HepG2 (cell line): ENCODE measurements at regions not wholly inside any gene's neighbourhood (a gene's known extent, or its start where the extent isn't known, plus 50 kb on each side); places are given as distances from the start of the nearest gene placed in this dataset.

Source experiments
- ATAC-seq: fragments of 200-7000 bp; cut with Tn5 transposase; 3 replicates; pipeline ENCODE4 v1.9.1; 2020; ENCODE audit warnings: mild to moderate bottlenecking, moderate library complexity
- BruUV-seq: library from RNA; stranded (reverse); fragments of 400-500 nt; replicated peaks from 2 replicates; lab custom pipeline; 2021; lab: Mats Ljungman, UMichigan
- CTCF ChIA-PET: fragments of 300-600 bp; formaldehyde crosslinking; extraction: SDS; loops from one replicate; lab custom pipeline; 2021; ENCODE audit warnings: low total read pairs, inconsistent platforms, low intra/inter-chr PET ratio; lab: Yijun Ruan, JAX
- POLR2A ChIA-PET: fragments of 350-600 bp; sonication (Branson Sonifier 250); formaldehyde crosslinking; loops from one replicate; lab custom pipeline; 2020; ENCODE audit warnings: antibody characterized with exemption, inconsistent platforms; lab: Yijun Ruan, JAX
- DNase-seq: peaks from one replicate; pipeline ENCODE4 v3.0.0-alpha.2; 2015; ENCODE audit warnings: low spot score
- FAIRE-seq: peaks from 3 replicates; lab custom pipeline; 2011; peaks lifted over from hg19 to GRCh38; lab: Jason Lieb, UNC
- H2AFZ ChIP-seq: one replicate; pipeline ENCODE4 v1.6.1; 2011; ENCODE audit warnings: low read length, inconsistent platforms
- H3K27ac ChIP-seq: fragments of 300-600 bp; 3 replicates; pipeline ENCODE4 v1.8.0; 2011; ENCODE audit warnings: mixed run types, mild to moderate bottlenecking, mixed read lengths, low read length, inconsistent platforms; ENCODE audit not compliant: insufficient read depth; ENCODE audit errors: extremely low read length
- H3K27me3 ChIP-seq, 2 experiments: fragments of 200-600 bp in 1 of 2; 2 replicates in 1 of 2; 3 replicates in 1 of 2; pipeline versions ENCODE4 v1.6.0 to v1.8.0; 2011; ENCODE audit warnings: low read length in 2 of 2, mild to moderate bottlenecking in 2 of 2, moderate library complexity in 2 of 2, inconsistent platforms in 1 of 2; ENCODE audit not compliant: insufficient read depth in 2 of 2, control insufficient read depth in 1 of 2
- H3K36me3 ChIP-seq, 2 experiments: fragments of 200-600 bp in 1 of 2; replicated peaks in 1 of 2; 2 replicates in 1 of 2; 3 replicates in 1 of 2; pipeline versions ENCODE4 v1.5.1 to v1.8.0; 2011; ENCODE audit warnings: low read length in 2 of 2, inconsistent platforms in 1 of 2; ENCODE audit not compliant: insufficient read depth in 2 of 2, control insufficient read depth in 1 of 2
- H3K4me1 ChIP-seq: 2 replicates; pipeline ENCODE4 v1.5.1; 2012; ENCODE audit warnings: low read length, inconsistent platforms; ENCODE audit not compliant: insufficient read depth
- H3K4me2 ChIP-seq: 2 replicates; pipeline ENCODE4 v1.6.0; 2011; ENCODE audit warnings: low read depth, low read length, inconsistent platforms
- H3K4me3 ChIP-seq, 3 experiments: fragments of 200-600 bp in 1 of 3; sonication (generic), shearing (Covaris generic) in 1 of 3; replicated peaks in 1 of 3; 2 replicates each; pipeline ENCODE4 v1.5.1; 2011 to 2016; ENCODE audit warnings: low read length in 3 of 3, inconsistent platforms in 2 of 3, low read depth in 2 of 3, mild to moderate bottlenecking in 2 of 3, control low read depth in 1 of 3, mixed read lengths in 1 of 3; ENCODE audit not compliant: insufficient read depth in 1 of 3
- H3K79me2 ChIP-seq: one replicate; pipeline ENCODE4 v1.6.1; 2011; ENCODE audit warnings: low read length, inconsistent platforms; ENCODE audit not compliant: insufficient read depth
- H3K9ac ChIP-seq: 2 replicates; pipeline ENCODE4 v1.6.0; 2011; ENCODE audit warnings: mild to moderate bottlenecking, low read depth, low read length, inconsistent platforms; ENCODE audit not compliant: insufficient read depth
- H3K9me3 ChIP-seq: 2 replicates; pipeline ENCODE4 v1.5.1; 2012; ENCODE audit warnings: mild to moderate bottlenecking, low read length
- H4K20me1 ChIP-seq: 2 replicates; pipeline ENCODE4 v1.6.0; 2011; ENCODE audit warnings: inconsistent platforms, mild to moderate bottlenecking, low read length, moderate library complexity; ENCODE audit not compliant: insufficient read depth
- EEA1 ChIP-seq: sonication (generic); formaldehyde crosslinking; IDR thresholded peaks from 2 replicates; pipeline ENCODE4 v1.5.1; 2020; ENCODE audit warnings: mild to moderate bottlenecking, missing genetic modification reagents, borderline replicate concordance
- GATA4 ChIP-seq: sonication (generic); IDR thresholded peaks from 2 replicates; pipeline ENCODE4 v1.6.1; 2016; ENCODE audit warnings: antibody characterized with exemption, low read depth, borderline replicate concordance
- MAF1 ChIP-seq: sonication (generic); formaldehyde crosslinking; IDR thresholded peaks from 2 replicates; pipeline ENCODE4 v1.5.0; 2020; ENCODE audit warnings: missing genetic modification reagents, borderline replicate concordance
- MLLT10 ChIP-seq: sonication (generic); formaldehyde crosslinking; IDR thresholded peaks from 2 replicates; pipeline ENCODE4 v1.4.0; 2020; ENCODE audit warnings: missing genetic modification reagents
- NFKBIZ ChIP-seq: IDR thresholded peaks from 2 replicates; pipeline ENCODE4 v1.6.1; 2018; ENCODE audit warnings: missing genetic modification reagents, missing compliant biosample characterization
- STAT5B ChIP-seq: sonication (generic); formaldehyde crosslinking; IDR thresholded peaks from 2 replicates; pipeline ENCODE4 v1.4.0; 2020; ENCODE audit warnings: missing genetic modification reagents
- TIGD3 ChIP-seq: sonication (generic); formaldehyde crosslinking; IDR thresholded peaks from 2 replicates; pipeline ENCODE4 v1.5.1; 2020; ENCODE audit warnings: mild to moderate bottlenecking, missing genetic modification reagents, borderline replicate concordance
- ZFYVE20 ChIP-seq: sonication (generic); formaldehyde crosslinking; IDR thresholded peaks from 2 replicates; pipeline ENCODE4 v1.8.0; 2023; ENCODE audit warnings: low read depth, mild to moderate bottlenecking, moderate library complexity, missing genetic modification reagents, borderline replicate concordance
- ZIK1 ChIP-seq: sonication (generic); formaldehyde crosslinking; IDR thresholded peaks from 2 replicates; pipeline ENCODE4 v1.5.0; 2020; ENCODE audit warnings: mild to moderate bottlenecking, low read depth, missing genetic modification reagents, borderline replicate concordance
- ZNF550 ChIP-seq: sonication (generic); formaldehyde crosslinking; IDR thresholded peaks from 2 replicates; pipeline ENCODE4 v1.4.0; 2020; ENCODE audit warnings: mild to moderate bottlenecking, missing genetic modification reagents, borderline replicate concordance
- ZNF704 ChIP-seq: sonication (generic); formaldehyde crosslinking; IDR thresholded peaks from 2 replicates; pipeline ENCODE4 v1.8.1; 2023; ENCODE audit warnings: mild to moderate bottlenecking, inconsistent platforms, moderate library complexity, missing genetic modification reagents, borderline replicate concordance
- ZNF746 ChIP-seq: sonication (generic); formaldehyde crosslinking; IDR thresholded peaks from 2 replicates; pipeline ENCODE4 v1.8.0; 2022; ENCODE audit warnings: mild to moderate bottlenecking, missing genetic modification reagents
- ZNF775 ChIP-seq: sonication (generic); formaldehyde crosslinking; IDR thresholded peaks from 2 replicates; pipeline ENCODE4 v1.4.0; 2020; ENCODE audit warnings: missing genetic modification reagents, mild to moderate bottlenecking, moderate library complexity, borderline replicate concordance
- ZNF784 ChIP-seq: sonication (generic); formaldehyde crosslinking; IDR thresholded peaks from 2 replicates; pipeline ENCODE4 v1.5.1; 2020; ENCODE audit warnings: missing genetic modification reagents, mild to moderate bottlenecking, borderline replicate concordance
- WGBS: methylation state at CpG from one replicate; pipeline ENCODE4 v1.1.6; 2017; ENCODE audit warnings: low lambda C conversion rate; 5-methylcytosine and 5-hydroxymethylcytosine counted together
- in situ Hi-C: cut with HindIII; loops from 2 replicates; pipeline ENCODE4 v1.10.0; 2017; ENCODE audit warnings: low pct_unique_long_range_greater_than_20kb; ENCODE audit not compliant: extremely low pct_ligation_motif_present
- intact Hi-C: fragments of 100-400 bp; cut with micrococcal nuclease; formaldehyde crosslinking; loops from one replicate; pipeline ENCODE4 v1.10.0; 2022; ENCODE audit not compliant: unreplicated experiment

- no peak for ATAC-seq
- Histone ChIP-seq H3K9ac (no peak overlapping the region), H2AFZ (no peak overlapping the region), H3K4me2 (no peak overlapping the region), H3K4me1 (no peaks in the 10 kb centered on the region), H3K4me3 (no peak overlapping the region), H3K27me3 (no peaks in the 10 kb centered on the region), H3K79me2 (no peaks in the 10 kb centered on the region), H4K20me1 (no peaks in the 10 kb centered on the region), H3K27ac (no peak overlapping the region), H3K9me3 (no peaks in the 10 kb centered on the region), H3K36me3 (no peaks in the 10 kb centered on the region)
- BruUV-seq = no TSS peak
- WGBS = 90% methylated on average over 79 of the region's 91 CpGs
- intact Hi-C loops (no loop called here), in situ Hi-C loops (no loop called here)
- CTCF ChIA-PET = no interaction called here
- no peak for FAIRE-seq
- POLR2A ChIA-PET = no interaction called here
- no peak for DNase-seq
- no peak for TF ChIP-seq NFKBIZ (CRISPR knock-in tag)
- no peak for TF ChIP-seq EEA1 (CRISPR knock-in tag)
- TF ChIP-seq STAT5B (CRISPR knock-in tag) = no peak
- no peak for TF ChIP-seq ZNF704 (CRISPR knock-in tag)
These were observed 131.6 kb downstream of the OGFRL1 start for GRCh38 chr6:71420095-71420692.

- Histone ChIP-seq H3K4me2 (no peak overlapping the region), H3K36me3 (no peaks in the 10 kb centered on the region), H4K20me1 (no peaks in the 10 kb centered on the region), H2AFZ (no peak overlapping the region), H3K27me3 (no peaks in the 10 kb centered on the region), H3K9ac (no peak overlapping the region), H3K4me3 (no peak overlapping the region), H3K79me2 (no peaks in the 10 kb centered on the region), H3K4me1 (no peaks in the 10 kb centered on the region), H3K27ac (no peak overlapping the region), H3K9me3 (no peaks in the 10 kb centered on the region)
- no TSS peak for BruUV-seq
- TF ChIP-seq ZNF775 (CRISPR knock-in tag) (no peak), ZNF550 (CRISPR knock-in tag) (no peak), GATA4 (no peak), ZNF784 (no peak), MAF1 (CRISPR knock-in tag) (no peak), ZNF746 (no peak), MLLT10 (CRISPR knock-in tag) (no peak), ZFYVE20 (CRISPR knock-in tag) (no peak), TIGD3 (no peak), ZIK1 (CRISPR knock-in tag) (no peak)
- CTCF ChIA-PET = no interaction called here
- DNase-seq (no peak), ATAC-seq (no peak), FAIRE-seq (no peak)
- intact Hi-C loops (no loop called here), in situ Hi-C loops (no loop called here)
- 86% methylated on average over 17 of the region's 46 CpGs for WGBS
- POLR2A ChIA-PET = no interaction called here
These were observed 132.2 kb downstream of the OGFRL1 start for GRCh38 chr6:71420693-71421328.
